SH-SY5Y (cell line): ENCODE measurements at regions not wholly inside any gene's neighbourhood (a gene's known extent, or its start where the extent isn't known, plus 50 kb on each side); places are given as distances from the start of the nearest gene placed in this dataset.
A peak's percentile ranks its signal among the peaks of the same experiment; 100 is the strongest.

Experiments used
- GATA2 ChIP-seq: IDR thresholded peaks from 2 replicates; pipeline ENCODE4 v1.6.1; 2011; ENCODE audit warnings: mild to moderate bottlenecking, low read depth, low read length
- GATA3 ChIP-seq: IDR thresholded peaks from 2 replicates; pipeline ENCODE4 v1.6.1; 2011; ENCODE audit warnings: low read depth, mild to moderate bottlenecking, low read length, moderate library complexity

- TF ChIP-seq GATA3 (no peak), GATA2 (no peak)
These were observed 291.9 kb upstream of the TENM3 start for GRCh38 chr4:181951265-181951664.

GRCh38 chr4:181952478-181952877 is 290.7 kb upstream of the TENM3 start:
- TF ChIP-seq GATA3 = no peak
- no peak for TF ChIP-seq GATA2

- no peak for TF ChIP-seq GATA2
- no peak for TF ChIP-seq GATA3
These were observed 286.7 kb upstream of the TENM3 start for GRCh38 chr4:181956512-181956911.

GRCh38 chr4:181957088-181957487 is 286.1 kb upstream of the TENM3 start:
- no peak for TF ChIP-seq GATA2
- TF ChIP-seq GATA3 = no peak

- TF ChIP-seq GATA2 = no peak
- no peak for TF ChIP-seq GATA3
These were observed 284.8 kb upstream of the TENM3 start for GRCh38 chr4:181958446-181958845.

GRCh38 chr4:181959121-181959520 is 284.1 kb upstream of the TENM3 start:
- no peak for TF ChIP-seq GATA2

GRCh38 chr4:181960384-181960783 is 282.8 kb upstream of the TENM3 start:
- no peak for TF ChIP-seq GATA3
- TF ChIP-seq GATA2 = no peak

GRCh38 chr4:181962321-181962720 is 280.9 kb upstream of the TENM3 start:
- TF ChIP-seq GATA3 (no peak), GATA2 (no peak)

GRCh38 chr4:181964731-181965130 is 278.5 kb upstream of the TENM3 start:
- no peak for TF ChIP-seq GATA3
- no peak for TF ChIP-seq GATA2

- peak; percentile 83; the same call in 1 of the 2 replicates for TF ChIP-seq GATA3
- TF ChIP-seq GATA2 = peak; percentile 88
These were observed 277.1 kb upstream of the TENM3 start for GRCh38 chr4:181966104-181966551.

- TF ChIP-seq GATA3 = no peak
These were observed 275.8 kb upstream of the TENM3 start for GRCh38 chr4:181967401-181967800.

- no peak for TF ChIP-seq GATA2
- TF ChIP-seq GATA3 = no peak
These were observed 274.8 kb upstream of the TENM3 start for GRCh38 chr4:181968371-181968770.

- TF ChIP-seq GATA3 = no peak
These were observed 274.1 kb upstream of the TENM3 start for GRCh38 chr4:181969151-181969550.

GRCh38 chr4:181970366-181970765 is 272.8 kb upstream of the TENM3 start:
- no peak for TF ChIP-seq GATA2
- no peak for TF ChIP-seq GATA3

- TF ChIP-seq GATA3 (no peak), GATA2 (no peak)
These were observed 271.8 kb upstream of the TENM3 start for GRCh38 chr4:181971411-181971810.

- TF ChIP-seq GATA2 (no peak), GATA3 (no peak)
These were observed 271.2 kb upstream of the TENM3 start for GRCh38 chr4:181971973-181972372.
